ENCODE measurements at regions not wholly inside any gene's neighbourhood (a gene's known extent, or its start where the extent isn't known, plus 50 kb on each side); places are given as distances from the start of the nearest gene placed in this dataset.

DNA sequence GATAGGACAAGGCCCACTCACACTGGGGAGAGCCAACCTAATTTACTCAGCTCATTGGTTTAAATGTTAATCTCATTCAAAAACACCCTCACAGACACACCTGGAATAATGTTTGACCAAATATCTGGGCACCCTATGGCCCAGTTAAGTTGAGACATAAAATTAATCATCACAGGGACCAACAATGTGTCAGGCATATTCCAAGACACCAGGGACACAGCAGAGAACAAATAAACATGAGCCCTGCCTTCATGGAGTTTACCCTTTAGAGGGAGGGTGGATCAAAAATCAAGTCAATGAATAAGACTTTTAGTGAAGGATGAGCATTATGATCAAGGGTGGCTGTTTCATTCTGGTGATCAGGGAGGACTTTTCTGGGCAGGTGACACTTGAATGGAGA, 98.7 kb upstream of the CHD6 start (continued):
- TF ChIP-seq, protein P1, sequence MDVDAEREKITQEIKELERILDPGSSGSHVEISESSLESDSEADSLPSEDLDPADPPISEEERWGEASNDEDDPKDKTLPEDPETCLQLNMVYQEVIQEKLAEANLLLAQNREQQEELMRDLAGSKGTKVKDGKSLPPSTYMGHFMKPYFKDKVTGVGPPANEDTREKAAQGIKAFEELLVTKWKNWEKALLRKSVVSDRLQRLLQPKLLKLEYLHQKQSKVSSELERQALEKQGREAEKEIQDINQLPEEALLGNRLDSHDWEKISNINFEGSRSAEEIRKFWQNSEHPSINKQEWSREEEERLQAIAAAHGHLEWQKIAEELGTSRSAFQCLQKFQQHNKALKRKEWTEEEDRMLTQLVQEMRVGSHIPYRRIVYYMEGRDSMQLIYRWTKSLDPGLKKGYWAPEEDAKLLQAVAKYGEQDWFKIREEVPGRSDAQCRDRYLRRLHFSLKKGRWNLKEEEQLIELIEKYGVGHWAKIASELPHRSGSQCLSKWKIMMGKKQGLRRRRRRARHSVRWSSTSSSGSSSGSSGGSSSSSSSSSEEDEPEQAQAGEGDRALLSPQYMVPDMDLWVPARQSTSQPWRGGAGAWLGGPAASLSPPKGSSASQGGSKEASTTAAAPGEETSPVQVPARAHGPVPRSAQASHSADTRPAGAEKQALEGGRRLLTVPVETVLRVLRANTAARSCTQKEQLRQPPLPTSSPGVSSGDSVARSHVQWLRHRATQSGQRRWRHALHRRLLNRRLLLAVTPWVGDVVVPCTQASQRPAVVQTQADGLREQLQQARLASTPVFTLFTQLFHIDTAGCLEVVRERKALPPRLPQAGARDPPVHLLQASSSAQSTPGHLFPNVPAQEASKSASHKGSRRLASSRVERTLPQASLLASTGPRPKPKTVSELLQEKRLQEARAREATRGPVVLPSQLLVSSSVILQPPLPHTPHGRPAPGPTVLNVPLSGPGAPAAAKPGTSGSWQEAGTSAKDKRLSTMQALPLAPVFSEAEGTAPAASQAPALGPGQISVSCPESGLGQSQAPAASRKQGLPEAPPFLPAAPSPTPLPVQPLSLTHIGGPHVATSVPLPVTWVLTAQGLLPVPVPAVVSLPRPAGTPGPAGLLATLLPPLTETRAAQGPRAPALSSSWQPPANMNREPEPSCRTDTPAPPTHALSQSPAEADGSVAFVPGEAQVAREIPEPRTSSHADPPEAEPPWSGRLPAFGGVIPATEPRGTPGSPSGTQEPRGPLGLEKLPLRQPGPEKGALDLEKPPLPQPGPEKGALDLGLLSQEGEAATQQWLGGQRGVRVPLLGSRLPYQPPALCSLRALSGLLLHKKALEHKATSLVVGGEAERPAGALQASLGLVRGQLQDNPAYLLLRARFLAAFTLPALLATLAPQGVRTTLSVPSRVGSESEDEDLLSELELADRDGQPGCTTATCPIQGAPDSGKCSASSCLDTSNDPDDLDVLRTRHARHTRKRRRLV (CRISPR knock-in tag; IDR thresholded peaks at IDR 0.05), result no peak

DNA sequence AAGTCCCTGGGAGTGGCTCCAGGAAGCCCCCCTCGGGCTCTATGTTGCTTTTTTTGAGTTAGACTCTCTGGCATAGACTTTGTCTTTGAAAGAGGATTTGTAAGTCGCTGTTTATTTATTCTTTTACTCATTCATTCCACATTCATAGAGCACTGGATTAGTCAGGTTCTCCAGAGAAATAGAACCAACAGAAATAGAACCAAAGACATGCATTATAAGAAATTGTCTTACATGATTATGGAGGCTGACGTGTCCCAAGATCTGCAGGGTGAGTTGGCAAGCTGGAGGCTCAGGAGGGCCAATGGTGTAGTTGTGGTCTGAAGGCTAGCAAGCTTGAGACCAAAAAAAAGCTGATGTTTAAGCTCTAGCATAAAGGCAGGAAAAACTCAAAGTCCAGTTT, 98.3 kb upstream of the CHD6 start:
- Histone ChIP-seq H3K4me2 (ENCODE audit: low read depth, low read length) (no peak overlapping the region), H3K4me1 (ENCODE audit: insufficient read depth, low read length) (no peaks in the 10 kb centered on the region), H4K20me1 (ENCODE audit: insufficient read depth, low read length) (no peaks in the 10 kb centered on the region), H3K27me3 (ENCODE audit: control insufficient read depth in 1 of 2, insufficient read depth in 2 of 2, low read length in 2 of 2) (peaks cover 0 to 7% of the 10 kb centered on the region in 2 experiments; a peak in 1 of 5 replicates), H3K9me3 (ENCODE audit: low read length) (no peaks in the 10 kb centered on the region), H3K9ac (ENCODE audit: insufficient read depth, low read depth, low read length) (no peak overlapping the region), H3K79me2 (ENCODE audit: insufficient read depth, low read length) (no peaks in the 10 kb centered on the region), H2AFZ (ENCODE audit: low read length) (no peak overlapping the region), H3K36me3 (replicated peaks in 1 of 2; ENCODE audit: control insufficient read depth in 1 of 2, insufficient read depth in 2 of 2, low read length in 2 of 2) (no peaks in the 10 kb centered on the region), H3K27ac (ENCODE audit: extremely low read length, insufficient read depth, low read length) (no peak overlapping the region), H3K4me3 (replicated peaks in 1 of 3; ENCODE audit: insufficient read depth in 1 of 3, low read depth in 2 of 3, low read length in 3 of 3) (no peak overlapping the region)
- BruUV-seq (replicated peaks), result no TSS peak
- FAIRE-seq, result no peak
- ChIA-PET CTCF (ENCODE audit: low intra/inter-chr PET ratio, low total read pairs) (no interaction called here), POLR2A (no interaction called here)
- intact Hi-C loops (cut with micrococcal nuclease; ENCODE audit: unreplicated experiment) (no loop called here), in situ Hi-C loops (cut with HindIII; ENCODE audit: extremely low pct_ligation_motif_present, low pct_unique_long_range_greater_than_20kb) (no loop called here)
- WGBS (ENCODE audit: low lambda C conversion rate), result 1% methylated on average over 3 of the region's 3 CpGs
- ATAC-seq, result no peak
- no peak for DNase-seq (ENCODE audit: low spot score)
- TF ChIP-seq ZNF598 (CRISPR knock-in tag; IDR thresholded peaks at IDR 0.05; ENCODE audit: borderline replicate concordance), result no peak
- no peak for TF ChIP-seq ZNF33B (CRISPR knock-in tag; IDR thresholded peaks at IDR 0.05)
- no peak for TF ChIP-seq ZNF350 (CRISPR knock-in tag; IDR thresholded peaks at IDR 0.05; ENCODE audit: borderline replicate concordance, low read depth)
- TF ChIP-seq, protein P2, sequence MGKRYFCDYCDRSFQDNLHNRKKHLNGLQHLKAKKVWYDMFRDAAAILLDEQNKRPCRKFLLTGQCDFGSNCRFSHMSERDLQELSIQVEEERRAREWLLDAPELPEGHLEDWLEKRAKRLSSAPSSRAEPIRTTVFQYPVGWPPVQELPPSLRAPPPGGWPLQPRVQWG (CRISPR knock-in tag; IDR thresholded peaks at IDR 0.05; ENCODE audit: borderline replicate concordance, low read depth), result no peak
- TF ChIP-seq SOX5 (CRISPR knock-in tag; IDR thresholded peaks at IDR 0.05; ENCODE audit: borderline replicate concordance), result no peak
- no peak for TF ChIP-seq GATAD2A (CRISPR knock-in tag; IDR thresholded peaks at IDR 0.05)
- TF ChIP-seq CHCHD3 (CRISPR knock-in tag; IDR thresholded peaks at IDR 0.05), result no peak
- no peak for TF ChIP-seq CREM (IDR thresholded peaks at IDR 0.05)
- no peak for TF ChIP-seq CREM (CRISPR knock-in tag; IDR thresholded peaks at IDR 0.05)
- no peak for TF ChIP-seq ZNF329 (CRISPR knock-in tag; IDR thresholded peaks at IDR 0.05; ENCODE audit: low read depth)
- TF ChIP-seq, protein P3, sequence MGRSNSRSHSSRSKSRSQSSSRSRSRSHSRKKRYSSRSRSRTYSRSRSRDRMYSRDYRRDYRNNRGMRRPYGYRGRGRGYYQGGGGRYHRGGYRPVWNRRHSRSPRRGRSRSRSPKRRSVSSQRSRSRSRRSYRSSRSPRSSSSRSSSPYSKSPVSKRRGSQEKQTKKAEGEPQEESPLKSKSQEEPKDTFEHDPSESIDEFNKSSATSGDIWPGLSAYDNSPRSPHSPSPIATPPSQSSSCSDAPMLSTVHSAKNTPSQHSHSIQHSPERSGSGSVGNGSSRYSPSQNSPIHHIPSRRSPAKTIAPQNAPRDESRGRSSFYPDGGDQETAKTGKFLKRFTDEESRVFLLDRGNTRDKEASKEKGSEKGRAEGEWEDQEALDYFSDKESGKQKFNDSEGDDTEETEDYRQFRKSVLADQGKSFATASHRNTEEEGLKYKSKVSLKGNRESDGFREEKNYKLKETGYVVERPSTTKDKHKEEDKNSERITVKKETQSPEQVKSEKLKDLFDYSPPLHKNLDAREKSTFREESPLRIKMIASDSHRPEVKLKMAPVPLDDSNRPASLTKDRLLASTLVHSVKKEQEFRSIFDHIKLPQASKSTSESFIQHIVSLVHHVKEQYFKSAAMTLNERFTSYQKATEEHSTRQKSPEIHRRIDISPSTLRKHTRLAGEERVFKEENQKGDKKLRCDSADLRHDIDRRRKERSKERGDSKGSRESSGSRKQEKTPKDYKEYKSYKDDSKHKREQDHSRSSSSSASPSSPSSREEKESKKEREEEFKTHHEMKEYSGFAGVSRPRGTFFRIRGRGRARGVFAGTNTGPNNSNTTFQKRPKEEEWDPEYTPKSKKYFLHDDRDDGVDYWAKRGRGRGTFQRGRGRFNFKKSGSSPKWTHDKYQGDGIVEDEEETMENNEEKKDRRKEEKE (IDR thresholded peaks at IDR 0.05), result no peak
- no peak for TF ChIP-seq ZNF558 (CRISPR knock-in tag; IDR thresholded peaks at IDR 0.05; ENCODE audit: borderline replicate concordance)
- no peak for TF ChIP-seq ARHGAP35 (CRISPR knock-in tag; IDR thresholded peaks at IDR 0.05; ENCODE audit: borderline replicate concordance)
